Mammary epithelial cell (primary cell): ENCODE measurements at regions not wholly inside any gene's neighbourhood (a gene's known extent, or its start where the extent isn't known, plus 50 kb on each side); places are given as distances from the start of the nearest gene placed in this dataset.

Source experiments
- EZH2 ChIP-seq: IDR thresholded peaks from 2 replicates; pipeline ENCODE4 v1.6.1; 2012; ENCODE audit warnings: low read length, inconsistent platforms, borderline replicate concordance
- TF ChIP-seq, protein P1 (sequence below), 2 donors: IDR thresholded peaks in 1 of 2; conservative IDR thresholded peaks in 1 of 2; 2 replicates each; pipeline ENCODE4 v1.5.1; 2011 to 2012; ENCODE audit warnings: inconsistent platforms in 2 of 2, low read length in 2 of 2, mild to moderate bottlenecking in 2 of 2, control low read depth in 1 of 2, low read depth in 1 of 2; ENCODE audit not compliant: insufficient read depth in 1 of 2; ENCODE audit errors: extremely low read depth in 1 of 2

DNA sequence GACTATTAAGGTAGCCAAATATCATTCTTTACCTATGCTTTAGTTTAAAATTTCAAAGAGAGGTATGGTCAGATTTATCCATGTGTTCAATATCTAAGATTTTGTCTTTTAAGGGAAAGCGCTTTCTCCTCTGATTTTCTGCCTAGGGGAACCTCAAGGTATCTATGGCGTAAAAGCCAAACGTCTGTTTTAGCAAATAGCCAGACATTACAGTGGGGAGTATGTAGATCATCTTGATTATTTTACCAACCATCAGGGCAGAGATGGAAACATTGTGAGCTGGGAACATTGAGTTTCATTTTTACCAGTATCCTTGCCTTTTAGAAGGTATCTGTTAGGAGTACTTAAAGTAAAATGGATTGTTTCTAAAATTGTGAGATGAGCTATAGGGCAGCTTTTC is 71.0 kb downstream of the LEPR start:
- TF ChIP-seq, protein P1, sequence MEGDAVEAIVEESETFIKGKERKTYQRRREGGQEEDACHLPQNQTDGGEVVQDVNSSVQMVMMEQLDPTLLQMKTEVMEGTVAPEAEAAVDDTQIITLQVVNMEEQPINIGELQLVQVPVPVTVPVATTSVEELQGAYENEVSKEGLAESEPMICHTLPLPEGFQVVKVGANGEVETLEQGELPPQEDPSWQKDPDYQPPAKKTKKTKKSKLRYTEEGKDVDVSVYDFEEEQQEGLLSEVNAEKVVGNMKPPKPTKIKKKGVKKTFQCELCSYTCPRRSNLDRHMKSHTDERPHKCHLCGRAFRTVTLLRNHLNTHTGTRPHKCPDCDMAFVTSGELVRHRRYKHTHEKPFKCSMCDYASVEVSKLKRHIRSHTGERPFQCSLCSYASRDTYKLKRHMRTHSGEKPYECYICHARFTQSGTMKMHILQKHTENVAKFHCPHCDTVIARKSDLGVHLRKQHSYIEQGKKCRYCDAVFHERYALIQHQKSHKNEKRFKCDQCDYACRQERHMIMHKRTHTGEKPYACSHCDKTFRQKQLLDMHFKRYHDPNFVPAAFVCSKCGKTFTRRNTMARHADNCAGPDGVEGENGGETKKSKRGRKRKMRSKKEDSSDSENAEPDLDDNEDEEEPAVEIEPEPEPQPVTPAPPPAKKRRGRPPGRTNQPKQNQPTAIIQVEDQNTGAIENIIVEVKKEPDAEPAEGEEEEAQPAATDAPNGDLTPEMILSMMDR (conservative IDR thresholded peaks at IDR 0.05 in 1 of 2, IDR thresholded peaks at IDR 0.05 in 1 of 2; ENCODE audit: extremely low read depth in 1 of 2, insufficient read depth in 1 of 2, low read depth in 1 of 2, low read length in 2 of 2), result no peak
- no peak for TF ChIP-seq EZH2
